VCaP (cell line): ENCODE measurements at regions not wholly inside any gene's neighbourhood (a gene's known extent, or its start where the extent isn't known, plus 50 kb on each side); places are given as distances from the start of the nearest gene placed in this dataset.

Experiments
- H3K27ac ChIP-seq: fragments of 450-650 bp; 2 replicates; pipeline ENCODE4 v1.5.1; 2017
- TF ChIP-seq, protein P1 (sequence below): fragments of 450-650 bp; conservative IDR thresholded peaks from 2 replicates; pipeline ENCODE4 v1.5.1; 2017; ENCODE audit warnings: mild to moderate bottlenecking, moderate library complexity

DNA sequence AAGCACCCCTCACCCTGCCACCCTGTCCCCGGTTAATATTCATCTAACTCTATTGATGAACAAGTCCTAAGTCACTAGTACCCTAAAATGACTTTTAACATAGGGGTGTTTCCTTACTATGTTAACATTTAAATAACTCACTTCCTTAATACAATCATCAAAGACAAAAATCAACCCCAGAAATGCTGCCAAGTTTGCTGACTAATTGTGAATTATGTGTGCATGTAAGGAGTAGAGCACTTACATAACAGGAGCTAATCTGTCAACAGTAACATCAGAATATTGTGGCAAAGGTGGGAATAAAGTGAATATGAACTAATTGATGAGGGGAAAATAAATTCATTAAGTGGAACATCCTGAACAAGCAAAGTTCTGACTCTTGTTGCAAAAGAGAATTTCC lies 81.4 kb upstream of the ERBB4 start:
- TF ChIP-seq, protein P1, sequence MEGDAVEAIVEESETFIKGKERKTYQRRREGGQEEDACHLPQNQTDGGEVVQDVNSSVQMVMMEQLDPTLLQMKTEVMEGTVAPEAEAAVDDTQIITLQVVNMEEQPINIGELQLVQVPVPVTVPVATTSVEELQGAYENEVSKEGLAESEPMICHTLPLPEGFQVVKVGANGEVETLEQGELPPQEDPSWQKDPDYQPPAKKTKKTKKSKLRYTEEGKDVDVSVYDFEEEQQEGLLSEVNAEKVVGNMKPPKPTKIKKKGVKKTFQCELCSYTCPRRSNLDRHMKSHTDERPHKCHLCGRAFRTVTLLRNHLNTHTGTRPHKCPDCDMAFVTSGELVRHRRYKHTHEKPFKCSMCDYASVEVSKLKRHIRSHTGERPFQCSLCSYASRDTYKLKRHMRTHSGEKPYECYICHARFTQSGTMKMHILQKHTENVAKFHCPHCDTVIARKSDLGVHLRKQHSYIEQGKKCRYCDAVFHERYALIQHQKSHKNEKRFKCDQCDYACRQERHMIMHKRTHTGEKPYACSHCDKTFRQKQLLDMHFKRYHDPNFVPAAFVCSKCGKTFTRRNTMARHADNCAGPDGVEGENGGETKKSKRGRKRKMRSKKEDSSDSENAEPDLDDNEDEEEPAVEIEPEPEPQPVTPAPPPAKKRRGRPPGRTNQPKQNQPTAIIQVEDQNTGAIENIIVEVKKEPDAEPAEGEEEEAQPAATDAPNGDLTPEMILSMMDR = no peak
- H3K27ac ChIP-seq = no peak overlapping the region

DNA sequence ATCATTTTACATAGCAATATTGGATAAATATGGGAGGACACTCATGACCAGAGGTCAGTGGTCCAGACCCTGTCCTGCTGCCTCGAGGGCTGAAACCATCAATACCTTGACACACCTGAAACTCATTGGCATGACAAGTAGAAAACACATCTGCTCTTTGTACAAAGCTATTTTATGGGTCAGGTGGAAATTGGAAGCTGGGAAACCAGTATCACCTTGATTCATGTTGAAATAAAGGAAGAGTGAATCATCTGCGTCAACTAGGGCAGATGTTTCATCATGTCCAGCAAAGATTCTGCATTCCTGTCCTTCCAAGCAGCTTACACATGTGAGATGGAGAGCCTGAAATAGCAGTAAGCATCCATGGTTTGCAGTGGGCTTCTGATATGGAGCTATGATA lies 80.0 kb upstream of the ERBB4 start:
- TF ChIP-seq, protein P1 = no peak
- no peak overlapping the region for H3K27ac ChIP-seq

DNA sequence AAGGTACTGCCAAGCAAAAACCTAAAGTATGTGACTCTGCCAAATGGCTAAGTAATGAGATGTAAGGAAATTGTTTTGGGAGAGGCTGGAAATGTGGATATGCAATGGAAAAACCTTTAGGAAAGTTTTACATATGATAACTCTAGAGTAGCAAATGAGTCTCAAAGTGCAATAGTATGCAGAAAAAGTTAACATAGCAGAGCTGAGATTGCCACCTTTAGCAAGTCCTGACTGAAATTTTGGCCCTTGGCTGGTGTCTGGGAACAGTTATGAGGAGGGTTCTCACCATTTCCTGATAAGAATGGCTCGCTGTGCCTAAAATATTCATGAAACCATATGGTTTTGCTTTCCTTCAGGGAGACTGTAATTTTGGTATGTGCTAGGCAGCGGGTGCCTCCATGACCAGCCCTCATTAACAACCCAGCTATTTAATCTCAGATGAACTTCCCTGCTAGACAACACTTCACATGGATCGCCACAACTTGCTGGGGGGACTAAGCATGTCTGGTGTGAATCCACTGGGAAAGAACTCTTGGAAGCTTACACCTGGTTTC lies 72.3 kb upstream of the ERBB4 start:
- H3K27ac ChIP-seq = no peak overlapping the region

DNA sequence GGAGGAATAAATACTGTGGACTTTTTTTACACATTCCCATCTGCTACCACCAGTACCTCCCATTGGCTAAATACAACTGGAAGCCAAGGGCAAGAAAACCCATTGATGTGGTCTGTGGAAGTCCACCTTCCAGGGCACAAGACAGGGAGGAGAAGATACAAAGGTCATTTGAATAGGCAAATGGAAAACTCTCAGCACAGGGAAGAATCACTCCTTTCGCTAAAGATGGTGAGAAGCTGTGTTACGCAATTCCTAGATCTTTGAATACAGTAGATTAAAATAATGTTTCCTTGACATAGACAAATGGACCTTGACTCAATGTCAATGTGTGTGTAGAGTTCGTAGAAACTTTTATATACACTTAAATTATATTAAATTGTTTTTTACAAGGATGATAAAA lies 70.9 kb upstream of the ERBB4 start:
- TF ChIP-seq, protein P1 = no peak
- no peak overlapping the region for H3K27ac ChIP-seq

More for the DNA sequence above, 72.3 kb upstream of the ERBB4 start:
- TF ChIP-seq, protein P1 = no peak

DNA sequence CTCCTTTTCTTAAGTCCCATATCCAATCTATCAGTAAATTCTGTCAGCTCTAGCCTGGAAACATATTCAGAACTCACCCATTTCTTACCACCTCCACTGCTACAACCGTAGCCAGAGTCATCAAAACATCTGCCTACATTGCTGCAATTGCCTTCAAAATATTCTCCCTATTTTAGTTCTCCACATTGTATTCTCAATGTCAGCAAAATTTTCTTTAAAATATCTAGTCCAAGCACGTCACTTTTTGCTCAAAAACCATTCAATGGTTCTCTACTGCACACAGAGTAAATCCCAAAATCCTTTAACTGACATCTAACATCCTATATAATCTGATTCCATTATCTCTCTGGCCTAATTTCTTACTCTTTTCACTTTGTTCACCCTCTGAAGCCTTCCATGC lies 68.5 kb upstream of the ERBB4 start:
- H3K27ac ChIP-seq = no peak overlapping the region
- TF ChIP-seq, protein P1 = no peak

DNA sequence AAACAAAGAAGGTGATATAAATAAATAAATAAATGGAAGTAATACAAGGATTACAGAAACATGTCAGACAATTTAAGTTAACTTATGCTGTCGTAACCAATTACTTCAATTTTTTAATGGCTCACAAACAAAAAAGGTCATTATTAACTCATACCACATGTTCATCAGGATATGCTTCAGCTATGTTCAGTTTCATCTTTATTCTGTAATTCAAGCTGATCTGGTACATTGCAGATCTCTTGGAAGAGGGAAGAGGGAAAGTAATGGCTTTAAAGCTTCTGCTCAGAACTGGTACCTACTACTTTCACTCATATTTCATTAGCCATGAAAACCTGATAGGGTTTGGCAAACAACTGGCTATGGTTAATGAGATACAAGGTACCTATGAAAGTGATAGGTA lies 67.6 kb upstream of the ERBB4 start:
- TF ChIP-seq, protein P1 = no peak

DNA sequence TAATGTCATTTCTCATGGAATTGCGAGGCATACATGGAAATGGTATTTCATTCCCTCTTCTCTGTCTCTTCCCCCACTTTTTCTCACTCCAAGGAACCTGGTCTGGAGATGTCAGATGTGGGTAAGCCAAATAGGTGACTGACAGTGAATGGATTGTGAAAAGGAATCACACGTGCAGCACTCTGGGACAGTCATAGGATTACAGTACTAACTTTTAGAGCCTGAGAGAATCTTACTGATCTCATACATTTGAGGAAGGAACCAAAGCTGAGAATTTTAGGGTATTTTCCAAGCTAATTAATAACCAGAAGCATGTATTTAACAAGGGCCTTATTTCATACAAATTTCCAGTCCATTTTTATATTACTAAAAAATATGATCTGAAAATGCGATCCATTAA lies 58.1 kb upstream of the ERBB4 start:
- no peak overlapping the region for H3K27ac ChIP-seq
- TF ChIP-seq, protein P1 = no peak

More for the DNA sequence above, 67.6 kb upstream of the ERBB4 start:
- no peak overlapping the region for H3K27ac ChIP-seq
